ENCODE measurements at regions not wholly inside any gene's neighbourhood (a gene's known extent, or its start where the extent isn't known, plus 50 kb on each side); places are given as distances from the start of the nearest gene placed in this dataset.
A peak's percentile ranks its signal among the peaks of the same experiment; 100 is the strongest.

GRCh38 chr9:18208166-18209059, 265.5 kb upstream of the ADAMTSL1 start:
- intact Hi-C loops (cut with DNase I; ENCODE audit: low total_unique reads), result no loop called here

GRCh38 chr9:18215626-18216025, 258.3 kb upstream of the ADAMTSL1 start:
- 63 to 71% methylated on average over 3 of the region's 3 CpGs for WGBS, 2 donors
- intact Hi-C loops (cut with DNase I; ENCODE audit: low total_unique reads), result no loop called here
- TF ChIP-seq POLR2A (IDR thresholded peaks at IDR 0.05) (no peak), CTCF (IDR thresholded peaks at IDR 0.05) (no peak)
- DNase-seq (ENCODE audit: low spot score in 2 of 2), result no peak
- no peak overlapping the region for H3K4me3 ChIP-seq (ENCODE audit: low read depth, poor library complexity, severe bottlenecking)

More at GRCh38 chr9:18208166-18209059, 265.5 kb upstream of the ADAMTSL1 start:
- 20 to 23% methylated on average over 3 of the region's 3 CpGs for WGBS, 2 donors
- no peak for TF ChIP-seq CTCF (IDR thresholded peaks at IDR 0.05)
- no peak for TF ChIP-seq POLR2A (IDR thresholded peaks at IDR 0.05)
- DNase-seq (ENCODE audit: low spot score in 2 of 2), result peak in 1 of 2 donors; percentile 18
- H3K4me3 ChIP-seq (ENCODE audit: low read depth, poor library complexity, severe bottlenecking), result no peak overlapping the region

DNA sequence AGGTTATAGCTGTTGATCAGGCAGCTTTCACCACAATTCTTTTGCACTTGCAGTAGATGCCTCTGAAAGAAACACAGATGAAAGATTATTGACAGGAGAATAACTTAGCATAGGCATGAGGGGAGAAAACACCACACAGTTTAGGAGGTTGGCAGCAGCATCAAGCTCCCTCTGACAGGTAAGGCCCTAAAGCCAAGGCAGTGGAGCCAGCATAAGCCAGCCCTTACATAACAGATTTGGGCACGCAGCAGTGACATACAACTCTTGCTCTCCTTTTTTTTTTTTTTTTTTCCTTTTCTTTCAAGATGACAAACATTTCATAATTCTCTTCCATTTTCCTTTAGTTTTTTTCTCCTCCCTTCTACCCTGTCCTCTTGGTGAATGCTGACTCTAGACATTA, 257.6 kb upstream of the ADAMTSL1 start:
- 31 to 42% methylated on average over 1 of the region's 1 CpG for WGBS, 2 donors
- no peak for TF ChIP-seq CTCF (IDR thresholded peaks at IDR 0.05)
- DNase-seq (ENCODE audit: low spot score in 2 of 2), result no peak
- H3K4me3 ChIP-seq (ENCODE audit: low read depth, poor library complexity, severe bottlenecking), result no peak overlapping the region
- intact Hi-C loops (cut with DNase I; ENCODE audit: low total_unique reads), result no loop called here

- TF ChIP-seq POLR2A (IDR thresholded peaks at IDR 0.05), result no peak
- no peak for TF ChIP-seq CTCF (IDR thresholded peaks at IDR 0.05)
- WGBS, 2 donors, result 87 to 93% methylated on average over 3 of the region's 3 CpGs
- DNase-seq (ENCODE audit: low spot score in 2 of 2), result no peak
- no peak overlapping the region for H3K4me3 ChIP-seq (ENCODE audit: low read depth, poor library complexity, severe bottlenecking)
- intact Hi-C loops (cut with DNase I; ENCODE audit: low total_unique reads), result no loop called here
Observed at GRCh38 chr9:18228101-18228500, 245.9 kb upstream of the ADAMTSL1 start.

GRCh38 chr9:18229992-18230676, 243.8 kb upstream of the ADAMTSL1 start:
- WGBS, 2 donors, result 71 to 76% methylated on average over 2 of the region's 2 CpGs
- intact Hi-C loops (cut with DNase I; ENCODE audit: low total_unique reads), result no loop called here
- H3K4me3 ChIP-seq (ENCODE audit: low read depth, poor library complexity, severe bottlenecking), result no peak overlapping the region
- no peak for DNase-seq (ENCODE audit: low spot score in 2 of 2)
- TF ChIP-seq POLR2A (IDR thresholded peaks at IDR 0.05) (no peak), CTCF (IDR thresholded peaks at IDR 0.05) (no peak)
